AG08396 (cell line): ENCODE measurements at regions not wholly inside any gene's neighbourhood (a gene's known extent, or its start where the extent isn't known, plus 50 kb on each side); places are given as distances from the start of the nearest gene placed in this dataset.
"Not testable (repeated sequence)": the region's sequence is repeated elsewhere in the genome, so short reads cannot be mapped to it uniquely, and the experiment has no call there.

Source experiments
- DNase-seq: peaks from one replicate; pipeline ENCODE4 v3.0.0; 2012; ENCODE audit warnings: low spot score, mixed read lengths

GRCh38 chr3:124043023-124043422 is 51.1 kb upstream of the ROPN1 start:
- DNase-seq, result no peak

DNA sequence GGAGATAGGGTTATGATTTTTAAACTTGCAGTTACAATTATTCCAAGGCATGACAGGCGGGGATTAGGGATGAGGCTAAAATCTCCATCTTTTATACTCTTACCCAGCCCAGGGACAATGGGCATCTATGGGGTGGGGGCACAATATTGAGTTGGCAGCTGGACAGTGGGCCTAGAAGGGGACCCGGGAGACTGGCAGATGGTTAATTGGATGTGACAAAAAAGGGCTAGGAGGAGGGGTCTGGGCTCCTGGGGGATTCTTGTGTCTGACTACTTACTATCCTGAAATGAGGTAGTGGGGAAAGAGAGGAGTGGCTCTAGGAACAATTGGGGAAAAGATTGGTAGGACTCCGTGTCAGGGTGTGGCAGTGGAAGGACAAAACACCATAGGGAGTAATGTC is 53.0 kb upstream of the ROPN1 start:
- no peak for DNase-seq

DNA sequence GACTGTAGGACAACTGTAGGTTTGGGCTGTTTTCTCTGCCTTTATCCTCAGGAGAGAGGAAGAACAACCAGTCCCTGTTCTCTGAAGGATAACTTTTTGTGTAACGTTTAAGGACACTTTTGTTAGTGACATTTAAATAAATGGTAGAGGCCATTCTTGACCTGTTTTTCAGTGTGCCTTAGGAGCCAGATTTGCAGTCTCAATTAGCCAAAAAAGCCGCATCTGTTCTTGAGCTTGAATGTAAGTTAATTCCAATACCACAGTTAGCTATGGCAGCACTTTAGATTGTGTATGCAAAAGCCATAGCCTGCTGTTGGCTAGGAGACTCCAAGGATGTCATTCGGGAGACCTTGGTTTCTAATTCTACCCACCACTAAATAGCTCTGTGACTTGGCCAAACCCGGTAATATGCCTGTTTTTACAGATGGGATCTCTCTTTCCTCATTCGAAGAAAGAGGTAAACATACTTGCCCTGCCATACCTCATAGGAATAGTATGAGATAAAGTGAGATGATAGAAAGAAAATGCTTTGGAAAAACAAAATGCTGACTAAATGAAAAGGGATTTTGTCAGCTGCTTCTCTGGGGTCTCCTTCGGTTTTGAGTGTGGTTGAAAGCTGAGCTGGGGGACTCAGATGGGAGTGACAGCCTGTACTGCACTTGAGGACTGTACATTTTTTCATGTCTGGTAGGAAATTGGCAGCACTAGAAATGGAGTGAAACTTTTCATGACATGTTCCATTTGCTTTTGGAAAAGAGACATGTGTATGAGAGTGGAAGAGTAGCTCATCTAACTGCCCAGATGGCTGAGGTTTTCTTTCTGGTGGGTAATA is 57.3 kb upstream of the ROPN1 start:
- DNase-seq, result no peak

GRCh38 chr3:124051636-124052035 is 59.7 kb upstream of the ROPN1 start:
- no peak for DNase-seq

- no peak for DNase-seq
These were observed 61.9 kb upstream of the ROPN1 start for GRCh38 chr3:124053871-124054270.

- no peak for DNase-seq
These were observed 64.9 kb upstream of the ROPN1 start for GRCh38 chr3:124056846-124057245.

- no peak for DNase-seq
These were observed 65.5 kb upstream of the ROPN1 start for GRCh38 chr3:124057420-124057819.

DNA sequence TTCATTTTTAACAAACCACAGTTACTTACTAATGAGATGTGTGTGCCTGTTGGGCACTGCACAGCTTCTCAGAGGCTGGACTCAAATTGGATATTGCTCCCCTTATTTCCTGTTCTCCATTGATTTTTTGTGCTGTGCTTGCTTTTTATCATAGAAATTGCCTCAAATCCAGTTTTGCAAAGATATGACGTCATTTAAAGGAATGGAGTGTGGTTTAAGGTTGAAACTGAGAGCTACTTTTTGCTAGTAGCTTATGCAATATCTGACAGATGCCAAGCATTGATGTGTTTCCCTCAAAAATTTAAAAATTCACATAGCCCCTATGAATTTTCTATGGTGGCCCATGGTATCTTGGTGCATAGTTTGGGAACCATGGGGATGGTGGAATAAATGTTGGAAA is 67.7 kb upstream of the ROPN1 start:
- no peak for DNase-seq

- no peak for DNase-seq
These were observed 71.4 kb upstream of the ROPN1 start for GRCh38 chr3:124063197-124063909.

DNA sequence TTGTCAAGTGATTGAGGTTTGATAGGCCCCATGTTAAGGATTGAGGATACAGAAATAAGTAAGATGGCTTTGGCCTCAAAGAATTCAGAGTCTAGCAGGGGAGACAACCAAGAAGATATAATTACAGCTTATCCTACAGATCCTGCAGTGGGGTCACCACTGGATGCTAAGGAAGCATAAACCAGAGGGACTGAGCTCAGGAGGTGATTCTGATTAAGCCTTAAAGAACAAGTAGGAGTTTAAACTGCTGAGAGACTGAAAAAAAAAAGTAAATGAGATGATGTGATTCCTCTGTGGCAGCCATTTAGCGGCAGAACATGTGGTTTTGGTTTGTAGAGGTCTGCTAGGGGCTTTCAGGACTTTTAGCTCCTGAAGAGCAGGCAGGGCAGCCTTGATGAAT is 72.1 kb upstream of the ROPN1 start:
- no peak for DNase-seq

GRCh38 chr3:124066543-124066942 is 74.6 kb upstream of the ROPN1 start:
- DNase-seq, result not testable (repeated sequence)

- not testable (repeated sequence) for DNase-seq
These were observed 77.8 kb upstream of the ROPN1 start for GRCh38 chr3:124069706-124070105.

DNA sequence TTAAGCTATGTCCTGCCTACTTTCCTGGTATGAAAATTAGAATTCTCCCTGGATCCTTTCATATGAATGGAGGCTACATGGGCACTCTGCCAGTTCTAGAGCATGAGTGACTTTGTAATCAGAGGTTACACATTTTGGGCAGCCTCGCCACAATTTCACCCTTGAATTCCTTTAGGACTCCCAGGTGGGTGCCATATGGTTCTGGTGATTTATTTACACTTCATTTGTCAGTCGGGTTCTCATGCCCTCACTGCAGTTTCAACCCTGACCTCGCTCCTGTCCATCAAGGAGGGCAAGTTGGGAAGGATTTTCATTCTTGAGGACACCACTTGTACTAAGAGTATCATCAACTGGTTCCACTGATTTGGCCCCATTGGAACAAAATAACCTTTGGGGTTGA is 83.2 kb upstream of the ROPN1 start:
- not testable (repeated sequence) for DNase-seq

DNA sequence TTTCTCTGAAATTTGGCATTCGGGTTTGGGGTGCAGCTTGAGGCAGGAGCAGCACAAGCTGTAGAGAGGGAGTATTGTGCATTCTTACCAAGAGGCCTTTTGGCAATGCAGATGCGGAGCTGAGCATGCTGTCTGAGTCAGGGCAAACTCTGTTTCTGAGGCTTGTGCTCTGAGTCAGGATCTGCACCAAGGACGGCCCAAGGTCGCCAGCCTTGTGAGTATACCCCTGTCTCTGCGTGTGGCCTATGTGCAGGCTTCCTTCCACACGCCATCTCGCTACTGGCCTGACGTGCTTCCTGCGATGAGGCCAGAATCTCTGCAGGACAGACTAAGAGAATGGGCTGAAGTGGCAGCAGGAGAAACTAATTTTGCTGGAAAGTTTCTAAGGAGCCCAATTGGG is 83.8 kb upstream of the ROPN1 start:
- DNase-seq, result no peak

GRCh38 chr3:124076235-124076634 is 84.3 kb upstream of the ROPN1 start:
- DNase-seq, result no peak

- peak; percentile 41 for DNase-seq
These were observed 87.3 kb upstream of the ROPN1 start for GRCh38 chr3:124078953-124079911.

GRCh38 chr3:124079912-124080276 is 88.0 kb upstream of the ROPN1 start:
- no peak for DNase-seq

GRCh38 chr3:124082343-124082742 is 90.4 kb upstream of the ROPN1 start:
- no peak for DNase-seq

DNA sequence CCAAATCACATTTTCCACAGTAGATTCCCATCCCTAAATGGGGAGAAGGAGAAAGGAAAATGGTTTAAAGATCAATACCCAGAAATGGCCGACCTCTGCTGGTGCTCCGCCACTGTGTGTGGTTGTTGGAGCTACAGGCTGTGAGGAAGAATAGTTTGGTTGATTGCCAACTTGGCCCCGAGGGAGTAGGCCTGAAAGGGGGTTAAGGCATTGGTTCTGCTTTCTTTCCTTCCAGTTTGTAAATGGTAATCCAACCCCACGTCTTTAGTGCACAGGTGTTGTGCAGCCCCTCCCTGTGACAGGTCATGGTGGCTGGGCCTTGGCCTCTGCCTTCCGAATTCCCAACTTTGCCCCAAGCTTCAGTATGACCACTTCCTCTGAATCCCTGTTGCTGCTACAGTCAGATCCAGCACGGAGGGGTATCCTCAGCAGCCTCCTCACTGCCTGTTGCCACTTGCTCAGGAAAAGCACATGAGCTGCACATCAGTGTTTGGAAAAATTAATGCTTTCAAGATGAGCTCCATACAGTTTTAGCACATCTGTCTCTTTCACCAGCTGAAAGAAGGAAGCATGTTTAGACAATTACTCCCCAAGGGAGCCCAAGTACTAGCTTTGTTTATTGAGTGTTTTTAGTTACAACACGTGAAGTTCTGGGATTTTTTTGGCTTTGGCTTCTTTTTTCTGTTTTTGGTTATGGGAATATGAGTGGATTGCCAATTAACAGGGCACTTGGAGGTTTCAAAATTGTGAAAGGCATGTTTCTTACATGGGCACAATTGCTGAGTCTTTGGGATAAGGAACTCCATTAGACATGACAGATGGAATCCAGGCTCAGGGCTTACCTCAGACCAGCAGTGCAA is 92.3 kb upstream of the ROPN1 start:
- no peak for DNase-seq

GRCh38 chr3:124088801-124089200 is 96.9 kb upstream of the ROPN1 start:
- DNase-seq, result no peak

DNA sequence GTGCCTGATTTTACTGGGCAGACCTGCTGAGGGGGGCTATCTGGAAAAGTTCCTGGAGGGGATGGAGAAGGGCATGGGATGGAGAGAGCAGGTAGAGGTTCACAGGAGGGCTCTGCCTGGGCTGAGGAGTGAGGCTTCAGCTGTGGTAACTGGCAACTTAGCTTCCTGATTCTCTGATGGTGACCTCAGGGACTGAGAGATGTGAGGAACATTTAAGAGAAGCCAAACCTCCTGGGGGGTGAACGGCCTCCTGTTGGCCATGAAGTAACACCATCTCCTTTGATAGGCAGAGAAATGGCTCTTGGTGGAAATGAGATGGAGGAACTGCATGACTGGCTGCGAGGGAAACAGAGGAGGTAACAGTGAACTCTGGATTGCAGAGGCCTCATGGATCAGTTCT is 97.3 kb upstream of the ROPN1 start:
- no peak for DNase-seq

GRCh38 chr3:124091716-124092115 is 99.8 kb upstream of the ROPN1 start:
- no peak for DNase-seq
